H1 (cell line): ENCODE measurements at regions not wholly inside any gene's neighbourhood (a gene's known extent, or its start where the extent isn't known, plus 50 kb on each side); places are given as distances from the start of the nearest gene placed in this dataset.

ENCODE experiments used
- ASH2L ChIP-seq: fragments of 200-600, 300-600 bp; sonication (generic); IDR thresholded peaks from one replicate; pipeline ENCODE4 v1.7.1; 2017; ENCODE audit warnings: low read length
- CREB1 ChIP-seq: IDR thresholded peaks from 2 replicates; pipeline ENCODE4 v1.6.1; 2012; ENCODE audit warnings: inconsistent platforms
- NRF1 ChIP-seq: IDR thresholded peaks from 2 replicates; pipeline ENCODE4 v1.6.1; 2011; ENCODE audit warnings: mild to moderate bottlenecking, low read depth, low read length, improper control_type of control experiment
- POLR2AphosphoS5 ChIP-seq: IDR thresholded peaks from 2 replicates; pipeline ENCODE4 v1.6.1; 2011; ENCODE audit warnings: low read depth, low read length
- RAD21 ChIP-seq, 2 experiments: IDR thresholded peaks in 1 of 2; conservative IDR thresholded peaks in 1 of 2; 2 replicates each; pipeline ENCODE4 v1.6.1; 2011; ENCODE audit warnings: low read depth in 2 of 2, low read length in 2 of 2, improper control_type of control experiment in 1 of 2, inconsistent platforms in 1 of 2, mild to moderate bottlenecking in 1 of 2, moderate library complexity in 1 of 2
- TBP ChIP-seq: IDR thresholded peaks from 2 replicates; pipeline ENCODE4 v1.6.1; 2011; ENCODE audit warnings: low read depth, low read length, improper control_type of control experiment
- TCF12 ChIP-seq: IDR thresholded peaks from 2 replicates; pipeline ENCODE4 v1.6.1; 2011; ENCODE audit warnings: low read depth, mild to moderate bottlenecking, low read length
- TF ChIP-seq, protein P1 (sequence below), 3 experiments: IDR thresholded peaks; 1 replicate in 2 of 3; 2 replicates in 1 of 3; pipeline versions ENCODE4 v1.5.1 to v1.6.1; 2011; ENCODE audit warnings: low read length in 3 of 3, mild to moderate bottlenecking in 3 of 3, inconsistent platforms in 2 of 3, low read depth in 1 of 3, moderate library complexity in 1 of 3; ENCODE audit not compliant: insufficient read depth in 1 of 3; ENCODE audit errors: control extremely low read depth in 1 of 3

DNA sequence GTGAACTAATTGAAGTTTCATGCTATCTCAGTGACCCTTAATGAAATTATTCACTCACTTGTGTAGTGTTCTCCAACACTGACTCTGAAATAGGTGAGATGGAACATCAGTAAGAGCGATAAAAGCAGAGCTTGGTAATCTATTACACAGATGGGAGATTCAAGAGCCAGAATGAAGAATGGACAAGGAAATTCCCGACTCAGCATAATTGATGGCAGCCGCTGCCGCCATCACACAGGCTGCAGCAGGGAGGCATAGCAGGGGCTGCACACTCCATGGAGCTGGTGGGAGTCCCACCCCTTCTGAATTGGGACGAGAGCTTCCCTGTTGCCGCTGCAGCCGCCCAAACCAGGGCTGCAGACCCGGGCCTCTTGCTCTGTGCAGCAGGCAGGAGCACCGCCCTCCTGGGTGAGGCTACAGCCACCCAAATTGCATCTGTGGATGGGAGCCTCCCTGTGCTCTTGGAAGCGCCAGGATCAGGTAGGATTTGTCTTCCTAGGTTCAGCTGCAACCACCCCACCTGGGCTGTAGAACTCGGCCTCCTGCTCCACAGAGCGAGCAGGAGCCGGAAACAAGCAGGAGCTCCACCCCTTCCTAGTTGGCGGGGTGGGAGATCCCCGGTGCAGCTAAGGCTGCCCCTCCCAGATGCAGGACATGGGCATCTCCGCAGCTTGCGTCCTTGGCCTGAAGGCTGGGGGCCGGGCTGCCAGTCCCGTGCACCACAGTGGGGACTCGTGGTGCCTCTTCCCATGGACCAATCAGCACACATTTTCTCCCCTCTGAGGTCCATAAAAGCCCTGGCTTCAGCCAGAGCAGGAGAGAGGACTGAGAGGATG, 535.1 kb upstream of the LUZP2 start:
- no peak for TF ChIP-seq POLR2AphosphoS5
- TF ChIP-seq, protein P1, sequence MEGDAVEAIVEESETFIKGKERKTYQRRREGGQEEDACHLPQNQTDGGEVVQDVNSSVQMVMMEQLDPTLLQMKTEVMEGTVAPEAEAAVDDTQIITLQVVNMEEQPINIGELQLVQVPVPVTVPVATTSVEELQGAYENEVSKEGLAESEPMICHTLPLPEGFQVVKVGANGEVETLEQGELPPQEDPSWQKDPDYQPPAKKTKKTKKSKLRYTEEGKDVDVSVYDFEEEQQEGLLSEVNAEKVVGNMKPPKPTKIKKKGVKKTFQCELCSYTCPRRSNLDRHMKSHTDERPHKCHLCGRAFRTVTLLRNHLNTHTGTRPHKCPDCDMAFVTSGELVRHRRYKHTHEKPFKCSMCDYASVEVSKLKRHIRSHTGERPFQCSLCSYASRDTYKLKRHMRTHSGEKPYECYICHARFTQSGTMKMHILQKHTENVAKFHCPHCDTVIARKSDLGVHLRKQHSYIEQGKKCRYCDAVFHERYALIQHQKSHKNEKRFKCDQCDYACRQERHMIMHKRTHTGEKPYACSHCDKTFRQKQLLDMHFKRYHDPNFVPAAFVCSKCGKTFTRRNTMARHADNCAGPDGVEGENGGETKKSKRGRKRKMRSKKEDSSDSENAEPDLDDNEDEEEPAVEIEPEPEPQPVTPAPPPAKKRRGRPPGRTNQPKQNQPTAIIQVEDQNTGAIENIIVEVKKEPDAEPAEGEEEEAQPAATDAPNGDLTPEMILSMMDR (IDR thresholded peaks at IDR 0.05; ENCODE audit: control extremely low read depth in 1 of 3, insufficient read depth in 1 of 3, low read depth in 1 of 3, low read length in 3 of 3) = no peak
- TF ChIP-seq TCF12 = no peak
- no peak for TF ChIP-seq ASH2L
- TF ChIP-seq RAD21 (IDR thresholded peaks at IDR 0.05 in 1 of 2, conservative IDR thresholded peaks at IDR 0.05 in 1 of 2; ENCODE audit: low read depth in 2 of 2, low read length in 2 of 2) = no peak
- no peak for TF ChIP-seq TBP
- TF ChIP-seq NRF1 = no peak
- TF ChIP-seq CREB1 = no peak
